ENCODE measurements at regions not wholly inside any gene's neighbourhood (a gene's known extent, or its start where the extent isn't known, plus 50 kb on each side); places are given as distances from the start of the nearest gene placed in this dataset.

DNA sequence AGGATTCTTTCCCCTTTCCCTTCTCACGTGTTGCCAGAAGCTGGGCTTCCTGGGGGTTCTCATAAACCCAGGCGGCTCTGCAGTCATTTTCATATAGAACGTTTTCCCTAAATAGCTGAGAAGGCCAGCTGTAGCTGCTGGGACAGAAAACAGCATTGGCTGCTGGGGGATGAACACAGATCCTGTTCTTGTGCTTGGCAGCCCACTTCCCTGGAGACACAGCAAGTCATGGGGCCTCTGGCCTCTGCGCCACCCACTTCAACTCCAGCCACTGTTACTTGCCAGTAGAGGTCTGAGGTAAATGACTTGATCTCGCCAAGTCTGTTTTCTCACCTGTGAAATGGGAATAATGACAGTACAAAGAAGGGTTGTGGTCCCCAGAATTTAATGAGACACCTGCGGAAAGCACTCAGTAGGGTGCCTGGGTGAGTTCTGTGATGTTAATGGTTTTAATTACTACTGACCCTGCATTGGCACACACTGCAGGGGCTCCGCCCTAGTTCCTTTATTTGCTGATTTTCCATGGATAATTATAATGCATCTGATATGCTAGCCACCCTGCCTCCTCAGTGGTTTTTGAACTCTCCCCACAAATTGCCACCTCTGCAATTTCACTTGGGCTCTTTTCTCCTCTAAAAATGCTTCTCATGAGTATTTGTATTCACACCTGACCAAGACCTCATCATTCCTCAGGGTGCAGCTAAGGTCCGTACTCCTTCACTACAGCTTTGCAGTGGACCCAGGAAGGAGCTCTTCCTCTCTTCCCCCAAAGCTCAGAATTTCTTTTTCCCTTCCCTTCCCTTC lies 274.7 kb downstream of the RPLP1 start:
- no peak overlapping the region for H3K4me3 ChIP-seq (ENCODE audit: low read length in 2 of 2)
- no peaks in the 10 kb centered on the region for H3K27me3 ChIP-seq (ENCODE audit: control insufficient read depth in 2 of 2, insufficient read depth in 2 of 2, low read length in 2 of 2)
- no peak overlapping the region for H3K27ac ChIP-seq (ENCODE audit: low read depth in 2 of 2, low read length in 2 of 2)
- H3K9ac ChIP-seq (ENCODE audit: low read depth in 1 of 2, low read length in 2 of 2): no peak overlapping the region
- no peaks in the 10 kb centered on the region for H3K36me3 ChIP-seq (ENCODE audit: control insufficient read depth in 2 of 2, insufficient read depth in 2 of 2, low read length in 2 of 2)
- H3K9me3 ChIP-seq (ENCODE audit: control insufficient read depth in 2 of 2, low read length in 2 of 2): no peaks in the 10 kb centered on the region
- H3K4me1 ChIP-seq (ENCODE audit: control insufficient read depth in 2 of 2, insufficient read depth in 2 of 2, low read length in 2 of 2): no peaks in the 10 kb centered on the region

- no peaks in the 10 kb centered on the region for H3K36me3 ChIP-seq (ENCODE audit: control insufficient read depth in 2 of 2, insufficient read depth in 2 of 2, low read length in 2 of 2)
- no peak overlapping the region for H3K27ac ChIP-seq (ENCODE audit: low read depth in 2 of 2, low read length in 2 of 2)
- no peaks in the 10 kb centered on the region for H3K9me3 ChIP-seq (ENCODE audit: control insufficient read depth in 2 of 2, low read length in 2 of 2)
- H3K27me3 ChIP-seq (ENCODE audit: control insufficient read depth in 2 of 2, insufficient read depth in 2 of 2, low read length in 2 of 2): no peaks in the 10 kb centered on the region
- H3K9ac ChIP-seq (ENCODE audit: low read depth in 1 of 2, low read length in 2 of 2): no peak overlapping the region
- no peak overlapping the region for H3K4me3 ChIP-seq (ENCODE audit: low read length in 2 of 2)
- H3K4me1 ChIP-seq (ENCODE audit: control insufficient read depth in 2 of 2, insufficient read depth in 2 of 2, low read length in 2 of 2): no peaks in the 10 kb centered on the region
Observed at GRCh38 chr15:69729167-69729748, 276.6 kb downstream of the RPLP1 start.

DNA sequence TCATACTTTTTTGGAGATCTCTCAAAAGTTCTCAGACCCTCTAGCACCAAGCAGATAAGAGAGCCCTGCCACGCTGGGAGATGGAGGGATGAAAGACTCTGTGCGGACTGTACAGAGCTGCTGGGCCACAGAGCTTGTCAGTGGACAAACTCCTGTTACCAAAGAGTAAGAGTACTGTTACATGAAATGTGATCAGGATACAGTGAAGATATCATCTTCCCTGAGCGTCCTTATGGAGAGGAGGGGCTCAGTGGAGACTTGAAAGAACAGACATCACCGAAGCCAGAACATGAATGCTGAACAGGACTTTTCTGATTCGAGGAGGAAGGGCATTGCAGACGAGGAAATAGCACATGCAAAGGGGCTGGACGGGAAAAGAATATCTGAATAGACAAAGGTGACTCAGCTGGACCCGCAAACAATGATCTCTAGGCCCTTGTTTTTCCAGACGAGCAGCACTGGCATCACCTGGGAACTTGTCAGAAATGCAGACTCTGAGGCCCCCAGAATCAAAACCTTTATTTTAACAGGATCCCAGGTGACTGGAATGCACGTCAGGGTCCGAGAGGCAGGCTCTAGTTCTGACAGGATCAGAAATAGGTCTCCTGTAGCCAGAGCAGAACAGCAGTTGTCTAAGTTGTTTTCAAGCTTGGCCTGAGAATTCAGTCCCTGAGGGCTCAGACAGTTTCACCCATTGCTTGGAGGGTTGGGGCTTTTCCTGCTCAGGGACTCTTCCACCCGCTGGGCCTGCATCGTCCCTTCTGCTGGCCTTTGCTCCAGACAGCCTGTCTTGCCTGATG lies 277.9 kb downstream of the RPLP1 start:
- Histone ChIP-seq H3K9ac (ENCODE audit: low read depth in 1 of 2, low read length in 2 of 2) (no peak overlapping the region), H3K4me3 (ENCODE audit: low read length in 2 of 2) (no peak overlapping the region), H3K27ac (ENCODE audit: low read depth in 2 of 2, low read length in 2 of 2) (no peak overlapping the region), H3K9me3 (ENCODE audit: control insufficient read depth in 2 of 2, low read length in 2 of 2) (no peaks in the 10 kb centered on the region), H3K4me1 (ENCODE audit: control insufficient read depth in 2 of 2, insufficient read depth in 2 of 2, low read length in 2 of 2) (no peaks in the 10 kb centered on the region), H3K27me3 (ENCODE audit: control insufficient read depth in 2 of 2, insufficient read depth in 2 of 2, low read length in 2 of 2) (no peaks in the 10 kb centered on the region), H3K36me3 (ENCODE audit: control insufficient read depth in 2 of 2, insufficient read depth in 2 of 2, low read length in 2 of 2) (no peaks in the 10 kb centered on the region)

DNA sequence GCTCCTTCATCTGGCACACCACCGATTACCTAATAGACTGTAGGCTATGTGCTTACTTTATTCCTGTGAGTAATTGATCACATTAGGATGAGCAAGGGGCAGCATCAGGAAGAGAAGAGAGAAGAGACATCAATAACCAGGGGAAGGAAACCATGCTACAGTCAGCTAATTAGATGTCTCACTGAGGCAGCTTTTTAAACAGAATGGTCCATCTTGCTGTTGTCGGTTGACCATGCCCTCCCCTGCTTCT lies 278.4 kb downstream of the RPLP1 start:
- Histone ChIP-seq H3K27ac (ENCODE audit: low read depth in 2 of 2, low read length in 2 of 2) (no peak overlapping the region), H3K9me3 (ENCODE audit: control insufficient read depth in 2 of 2, low read length in 2 of 2) (no peaks in the 10 kb centered on the region), H3K4me3 (ENCODE audit: low read length in 2 of 2) (no peak overlapping the region), H3K36me3 (ENCODE audit: control insufficient read depth in 2 of 2, insufficient read depth in 2 of 2, low read length in 2 of 2) (no peaks in the 10 kb centered on the region), H3K9ac (ENCODE audit: low read depth in 1 of 2, low read length in 2 of 2) (no peak overlapping the region), H3K4me1 (ENCODE audit: control insufficient read depth in 2 of 2, insufficient read depth in 2 of 2, low read length in 2 of 2) (no peaks in the 10 kb centered on the region), H3K27me3 (ENCODE audit: control insufficient read depth in 2 of 2, insufficient read depth in 2 of 2, low read length in 2 of 2) (no peaks in the 10 kb centered on the region)

DNA sequence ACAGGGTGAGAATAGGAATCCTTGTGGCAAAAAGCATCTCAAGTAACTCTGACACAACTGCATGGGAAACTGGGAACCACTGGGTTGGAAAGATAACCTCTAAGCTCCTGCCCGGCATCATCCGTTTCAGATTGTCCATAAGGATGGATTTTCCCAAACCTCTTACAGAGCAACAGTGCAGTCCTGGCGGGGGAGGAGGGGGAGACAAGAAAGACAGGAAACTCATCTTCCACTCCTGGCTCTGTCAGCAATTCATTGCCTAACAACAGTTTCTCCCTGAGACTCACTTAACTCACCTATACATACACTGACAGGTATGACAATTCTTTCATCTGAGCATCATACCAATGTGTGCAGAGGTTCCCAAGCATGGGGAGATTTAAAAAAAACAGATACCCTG lies 279.0 kb downstream of the RPLP1 start:
- no peak overlapping the region for H3K27ac ChIP-seq (ENCODE audit: low read depth in 2 of 2, low read length in 2 of 2)
- no peak overlapping the region for H3K9ac ChIP-seq (ENCODE audit: low read depth in 1 of 2, low read length in 2 of 2)
- no peaks in the 10 kb centered on the region for H3K36me3 ChIP-seq (ENCODE audit: control insufficient read depth in 2 of 2, insufficient read depth in 2 of 2, low read length in 2 of 2)
- no peak overlapping the region for H3K4me3 ChIP-seq (ENCODE audit: low read length in 2 of 2)
- no peaks in the 10 kb centered on the region for H3K4me1 ChIP-seq (ENCODE audit: control insufficient read depth in 2 of 2, insufficient read depth in 2 of 2, low read length in 2 of 2)
- H3K9me3 ChIP-seq (ENCODE audit: control insufficient read depth in 2 of 2, low read length in 2 of 2): no peaks in the 10 kb centered on the region
- H3K27me3 ChIP-seq (ENCODE audit: control insufficient read depth in 2 of 2, insufficient read depth in 2 of 2, low read length in 2 of 2): no peaks in the 10 kb centered on the region

- Histone ChIP-seq H3K27me3 (ENCODE audit: control insufficient read depth in 2 of 2, insufficient read depth in 2 of 2, low read length in 2 of 2) (no peaks in the 10 kb centered on the region), H3K4me3 (ENCODE audit: low read length in 2 of 2) (no peak overlapping the region), H3K36me3 (ENCODE audit: control insufficient read depth in 2 of 2, insufficient read depth in 2 of 2, low read length in 2 of 2) (no peaks in the 10 kb centered on the region), H3K9ac (ENCODE audit: low read depth in 1 of 2, low read length in 2 of 2) (no peak overlapping the region), H3K4me1 (ENCODE audit: control insufficient read depth in 2 of 2, insufficient read depth in 2 of 2, low read length in 2 of 2) (no peaks in the 10 kb centered on the region), H3K9me3 (ENCODE audit: control insufficient read depth in 2 of 2, low read length in 2 of 2) (no peaks in the 10 kb centered on the region), H3K27ac (ENCODE audit: low read depth in 2 of 2, low read length in 2 of 2) (no peak overlapping the region)
Observed at GRCh38 chr15:69732133-69732532, 279.5 kb downstream of the RPLP1 start.

GRCh38 chr15:69734699-69735098 lies 282.1 kb downstream of the RPLP1 start:
- Histone ChIP-seq H3K4me3 (ENCODE audit: low read length in 2 of 2) (no peak overlapping the region), H3K9ac (ENCODE audit: low read depth in 1 of 2, low read length in 2 of 2) (no peak overlapping the region), H3K27me3 (ENCODE audit: control insufficient read depth in 2 of 2, insufficient read depth in 2 of 2, low read length in 2 of 2) (no peaks in the 10 kb centered on the region), H3K36me3 (ENCODE audit: control insufficient read depth in 2 of 2, insufficient read depth in 2 of 2, low read length in 2 of 2) (no peaks in the 10 kb centered on the region), H3K9me3 (ENCODE audit: control insufficient read depth in 2 of 2, low read length in 2 of 2) (no peaks in the 10 kb centered on the region), H3K27ac (ENCODE audit: low read depth in 2 of 2, low read length in 2 of 2) (no peak overlapping the region), H3K4me1 (ENCODE audit: control insufficient read depth in 2 of 2, insufficient read depth in 2 of 2, low read length in 2 of 2) (no peaks in the 10 kb centered on the region)

DNA sequence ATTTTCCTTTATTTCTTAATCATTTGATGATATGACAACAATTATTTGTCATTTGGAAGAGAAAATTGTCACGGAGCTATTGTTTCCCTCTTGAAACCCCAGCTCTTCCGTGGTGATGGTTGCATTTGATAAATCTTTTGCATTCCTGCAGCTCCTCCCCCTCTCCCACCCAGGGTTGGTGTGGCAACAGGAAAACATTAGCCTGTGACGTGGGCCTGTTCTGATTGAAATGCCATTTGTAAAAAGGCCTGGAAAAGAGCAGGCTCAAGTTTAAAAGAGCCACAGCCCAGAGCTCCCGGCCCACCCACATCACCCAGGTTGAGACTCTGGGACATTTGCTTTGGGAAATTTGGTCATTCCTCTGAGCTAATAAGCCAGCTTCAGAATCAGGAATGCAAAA lies 282.5 kb downstream of the RPLP1 start:
- Histone ChIP-seq H3K4me3 (ENCODE audit: low read length in 2 of 2) (no peak overlapping the region), H3K9me3 (ENCODE audit: control insufficient read depth in 2 of 2, low read length in 2 of 2) (no peaks in the 10 kb centered on the region), H3K4me1 (ENCODE audit: control insufficient read depth in 2 of 2, insufficient read depth in 2 of 2, low read length in 2 of 2) (no peaks in the 10 kb centered on the region), H3K27me3 (ENCODE audit: control insufficient read depth in 2 of 2, insufficient read depth in 2 of 2, low read length in 2 of 2) (no peaks in the 10 kb centered on the region), H3K27ac (ENCODE audit: low read depth in 2 of 2, low read length in 2 of 2) (no peak overlapping the region), H3K9ac (ENCODE audit: low read depth in 1 of 2, low read length in 2 of 2) (no peak overlapping the region), H3K36me3 (ENCODE audit: control insufficient read depth in 2 of 2, insufficient read depth in 2 of 2, low read length in 2 of 2) (no peaks in the 10 kb centered on the region)

DNA sequence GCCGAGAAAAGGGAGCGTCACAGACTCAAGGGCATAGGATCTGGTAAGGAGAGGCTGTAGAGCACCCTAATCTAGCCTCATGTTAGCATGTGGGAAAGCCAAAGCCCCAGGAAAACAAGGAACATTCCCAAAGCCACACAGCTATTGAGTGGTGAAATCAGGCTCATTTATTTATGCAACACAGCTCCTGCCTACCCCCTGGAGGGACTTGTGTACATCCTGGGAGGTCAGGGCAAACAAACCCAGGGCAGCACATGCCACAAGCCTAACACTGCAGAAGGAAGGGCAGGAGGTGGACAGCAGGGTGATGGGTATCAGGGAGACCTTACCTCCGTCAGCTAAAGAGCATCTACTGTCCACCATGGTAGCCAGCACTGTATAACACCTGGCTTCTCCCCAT lies 283.5 kb downstream of the RPLP1 start:
- Histone ChIP-seq H3K4me3 (ENCODE audit: low read length in 2 of 2) (no peak overlapping the region), H3K9me3 (ENCODE audit: control insufficient read depth in 2 of 2, low read length in 2 of 2) (no peaks in the 10 kb centered on the region), H3K27me3 (ENCODE audit: control insufficient read depth in 2 of 2, insufficient read depth in 2 of 2, low read length in 2 of 2) (no peaks in the 10 kb centered on the region), H3K4me1 (ENCODE audit: control insufficient read depth in 2 of 2, insufficient read depth in 2 of 2, low read length in 2 of 2) (no peaks in the 10 kb centered on the region), H3K36me3 (ENCODE audit: control insufficient read depth in 2 of 2, insufficient read depth in 2 of 2, low read length in 2 of 2) (no peaks in the 10 kb centered on the region), H3K9ac (ENCODE audit: low read depth in 1 of 2, low read length in 2 of 2) (no peak overlapping the region), H3K27ac (ENCODE audit: low read depth in 2 of 2, low read length in 2 of 2) (no peak overlapping the region)

- H3K9me3 ChIP-seq (ENCODE audit: control insufficient read depth in 2 of 2, low read length in 2 of 2): no peaks in the 10 kb centered on the region
- H3K4me1 ChIP-seq (ENCODE audit: control insufficient read depth in 2 of 2, insufficient read depth in 2 of 2, low read length in 2 of 2): no peaks in the 10 kb centered on the region
- H3K36me3 ChIP-seq (ENCODE audit: control insufficient read depth in 2 of 2, insufficient read depth in 2 of 2, low read length in 2 of 2): no peaks in the 10 kb centered on the region
- H3K27me3 ChIP-seq (ENCODE audit: control insufficient read depth in 2 of 2, insufficient read depth in 2 of 2, low read length in 2 of 2): peaks cover 0 to 3% of the 10 kb centered on the region in 2 donors
- H3K4me3 ChIP-seq (ENCODE audit: low read length in 2 of 2): no peak overlapping the region
- H3K9ac ChIP-seq (ENCODE audit: low read depth in 1 of 2, low read length in 2 of 2): no peak overlapping the region
- H3K27ac ChIP-seq (ENCODE audit: low read depth in 2 of 2, low read length in 2 of 2): no peak overlapping the region
Observed at GRCh38 chr15:69737916-69738315, 285.3 kb downstream of the RPLP1 start.

Measured in mucosa of rectum (tissue), 2 donors.